Amniotic epithelial cell (primary cell): ENCODE measurements at regions not wholly inside any gene's neighbourhood (a gene's known extent, or its start where the extent isn't known, plus 50 kb on each side); places are given as distances from the start of the nearest gene placed in this dataset.

ENCODE experiments used
- DNase-seq: peaks from one replicate; pipeline ENCODE4 v3.0.0-alpha.2; 2010; ENCODE audit warnings: low read depth

- DNase-seq, result no peak
Measured at GRCh38 chr5:10173716-10174115, 76.0 kb downstream of the ATPSCKMT start.

- DNase-seq, result no peak
Measured at GRCh38 chr5:10172247-10172646, 77.4 kb downstream of the ATPSCKMT start.

DNA sequence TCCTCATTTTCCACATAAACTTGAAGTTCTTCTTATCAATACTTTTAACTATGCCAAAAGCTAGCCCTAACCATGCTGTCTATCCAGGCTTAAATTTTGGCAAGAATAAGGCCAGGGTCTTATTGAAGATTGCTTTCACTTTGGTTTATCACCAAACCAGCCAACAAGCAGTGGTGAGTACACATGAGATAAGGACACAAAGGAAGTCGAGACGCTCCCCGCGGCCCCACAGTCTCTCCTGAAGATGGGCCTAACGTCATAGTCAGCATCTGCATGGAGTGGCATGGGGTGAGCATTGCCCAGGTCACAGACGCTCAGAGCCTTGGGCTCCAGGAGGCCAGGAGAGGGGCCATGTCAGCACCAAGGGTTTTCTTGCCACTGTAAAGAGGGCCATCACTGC lies 80.3 kb downstream of the ATPSCKMT start:
- DNase-seq, result no peak

GRCh38 chr5:10168254-10168653 lies 81.4 kb downstream of the ATPSCKMT start:
- no peak for DNase-seq

GRCh38 chr5:10167806-10168205 lies 81.9 kb downstream of the ATPSCKMT start:
- no peak for DNase-seq

DNA sequence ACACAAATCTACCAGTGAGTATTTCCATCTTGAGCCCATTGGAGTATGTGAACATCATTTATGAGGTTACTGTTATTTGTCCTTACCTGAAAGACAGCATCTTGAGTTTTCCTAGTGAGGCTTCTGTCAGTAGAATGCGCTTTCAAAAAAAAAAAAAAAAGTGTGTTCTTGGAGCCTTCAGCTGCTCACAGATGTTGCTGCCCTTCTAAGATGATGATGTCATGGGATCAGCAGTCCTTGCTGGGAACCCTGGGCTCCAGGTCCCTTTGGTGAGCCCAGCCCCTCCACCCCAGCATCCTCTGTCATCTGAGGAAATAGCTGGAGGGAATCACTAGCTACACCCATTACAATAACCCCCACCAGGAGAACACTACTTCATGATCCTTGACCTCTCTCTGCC lies 83.3 kb downstream of the ATPSCKMT start:
- no peak for DNase-seq

DNA sequence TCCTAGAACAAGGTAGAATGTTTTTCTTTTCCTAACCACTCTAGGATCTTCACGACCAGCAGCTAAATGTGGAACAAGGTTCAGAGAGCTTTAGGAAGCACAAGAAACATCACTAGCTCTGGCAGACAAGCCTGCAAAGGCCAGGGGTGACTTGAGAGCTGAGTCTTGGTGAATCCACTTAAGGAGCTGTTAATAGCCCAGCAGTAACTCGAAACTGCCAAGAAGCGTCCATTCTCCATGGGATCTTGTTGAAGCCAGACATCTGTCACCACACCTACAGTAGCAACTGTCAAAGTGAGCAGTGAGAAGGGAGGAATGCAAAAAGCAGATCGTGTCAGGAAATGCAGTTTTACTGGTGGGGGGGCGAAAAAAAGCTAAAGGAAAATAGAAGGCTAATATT lies 87.2 kb downstream of the ATPSCKMT start:
- no peak for DNase-seq

- no peak for DNase-seq
Measured at GRCh38 chr5:10161778-10162177, 87.9 kb downstream of the ATPSCKMT start.

GRCh38 chr5:10160241-10160640 lies 89.4 kb downstream of the ATPSCKMT start:
- DNase-seq, result no peak

DNA sequence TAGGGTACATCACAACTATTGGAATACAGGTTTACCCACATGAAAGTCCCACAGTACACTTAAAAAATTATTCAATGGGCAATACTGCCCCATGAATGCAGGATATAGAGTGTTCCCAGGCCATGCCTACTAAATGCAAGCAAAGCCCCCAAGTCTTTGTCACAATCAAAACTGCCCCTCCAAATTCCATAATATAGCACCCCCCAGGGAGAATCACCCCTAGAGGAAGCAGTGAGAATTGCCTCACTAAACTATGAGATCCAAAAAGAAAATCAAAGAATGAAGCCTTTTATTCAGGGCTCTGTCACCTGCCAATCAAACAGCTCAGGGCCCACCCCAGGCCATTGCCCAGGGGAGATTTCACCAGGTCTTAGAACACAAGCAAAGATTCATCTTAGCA lies 90.8 kb downstream of the ATPSCKMT start:
- no peak for DNase-seq

DNA sequence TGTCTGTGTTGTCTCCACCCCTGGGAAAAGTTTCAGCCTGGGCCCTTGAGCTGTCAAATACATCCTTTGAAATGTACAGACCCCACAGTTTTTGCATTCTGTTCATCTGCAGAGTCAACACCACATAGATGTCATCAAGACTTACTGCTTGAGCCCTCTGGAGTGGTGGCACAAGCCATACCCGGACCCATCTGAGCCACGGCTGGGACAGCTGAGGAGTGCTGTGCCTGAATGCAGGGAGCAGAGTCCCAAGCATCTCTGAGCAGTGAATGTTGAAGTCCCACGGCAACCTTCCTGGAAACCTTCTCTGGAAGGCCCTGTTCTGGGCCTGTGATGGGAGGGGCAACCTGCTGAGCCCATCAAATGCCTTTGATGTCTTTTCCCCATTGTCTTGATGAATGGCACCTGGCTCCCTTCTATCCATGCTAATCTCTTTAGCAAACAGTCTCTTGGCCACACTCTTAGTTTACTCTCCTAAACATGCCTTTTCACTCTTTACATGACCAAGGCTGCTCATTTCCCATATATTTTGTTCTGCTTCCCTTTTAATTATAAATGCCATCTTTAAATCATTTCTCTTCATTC lies 92.5 kb downstream of the ATPSCKMT start:
- DNase-seq, result no peak

GRCh38 chr5:10155897-10156667 lies 93.6 kb downstream of the ATPSCKMT start:
- no peak for DNase-seq

GRCh38 chr5:10153808-10154537 lies 95.7 kb downstream of the ATPSCKMT start:
- DNase-seq, result no peak

DNA sequence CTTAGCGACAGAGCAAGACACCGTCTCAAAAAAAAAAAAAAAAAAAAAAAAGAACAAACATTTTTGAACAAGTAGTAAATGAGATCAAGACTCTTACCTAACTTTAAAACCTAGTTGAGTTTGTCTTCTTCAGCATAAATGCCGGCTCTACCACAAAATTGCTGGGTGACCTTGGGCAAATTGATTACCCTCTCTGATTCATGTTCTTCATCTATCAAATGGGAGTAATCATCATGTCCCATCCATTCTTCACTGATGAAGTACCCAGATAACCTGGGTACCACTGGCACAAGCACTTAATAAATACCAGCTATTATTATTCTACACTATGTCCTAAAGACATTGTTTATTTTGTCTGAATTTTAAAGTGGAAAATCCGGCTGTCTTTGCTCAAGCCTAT lies 96.3 kb downstream of the ATPSCKMT start:
- DNase-seq, result no peak

GRCh38 chr5:10151656-10152055 lies 98.0 kb downstream of the ATPSCKMT start:
- no peak for DNase-seq

DNA sequence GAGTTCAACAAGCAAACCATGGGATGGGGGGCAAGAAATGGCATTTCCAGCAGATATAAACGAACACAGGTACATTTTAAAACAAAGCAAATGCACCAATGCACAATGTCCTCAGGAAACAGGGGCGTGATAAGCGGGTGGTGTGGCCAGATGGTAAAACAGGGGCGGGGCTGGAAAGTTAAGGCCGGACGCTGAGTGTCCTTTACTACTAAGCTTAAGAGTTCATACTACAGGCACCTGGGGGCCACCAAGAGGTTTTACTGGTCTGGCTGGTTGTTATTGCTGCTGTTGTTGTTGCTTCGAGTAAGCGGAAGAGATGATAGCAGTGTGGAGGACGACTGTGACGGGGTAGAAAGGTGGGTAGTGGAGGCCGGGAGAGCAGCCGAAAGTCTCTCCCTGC lies 99.8 kb downstream of the ATPSCKMT start:
- DNase-seq, result no peak

DNA sequence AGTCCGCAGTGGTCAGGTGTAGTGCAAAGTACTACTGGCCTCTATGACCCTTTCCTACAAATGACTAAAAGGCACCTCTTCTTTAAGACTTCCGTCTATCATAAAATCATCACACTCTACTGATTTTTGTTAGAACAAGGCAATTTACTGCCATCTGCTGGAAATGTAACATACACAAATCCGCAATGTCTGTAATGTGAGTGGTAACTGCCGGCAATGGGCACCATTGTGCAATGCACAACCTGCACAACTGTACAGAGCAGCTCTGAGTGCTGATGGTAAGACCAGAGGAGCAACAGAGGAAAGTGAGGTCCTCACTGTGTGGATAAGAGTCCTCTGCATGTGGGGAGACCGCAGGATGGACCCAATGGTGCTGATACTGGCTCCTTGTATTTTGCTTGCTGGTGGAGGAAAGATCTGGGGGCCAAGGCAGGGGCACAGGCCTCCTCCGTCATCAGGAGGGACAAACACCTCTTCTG lies 103.7 kb downstream of the ATPSCKMT start:
- DNase-seq, result peak; percentile 63

DNA sequence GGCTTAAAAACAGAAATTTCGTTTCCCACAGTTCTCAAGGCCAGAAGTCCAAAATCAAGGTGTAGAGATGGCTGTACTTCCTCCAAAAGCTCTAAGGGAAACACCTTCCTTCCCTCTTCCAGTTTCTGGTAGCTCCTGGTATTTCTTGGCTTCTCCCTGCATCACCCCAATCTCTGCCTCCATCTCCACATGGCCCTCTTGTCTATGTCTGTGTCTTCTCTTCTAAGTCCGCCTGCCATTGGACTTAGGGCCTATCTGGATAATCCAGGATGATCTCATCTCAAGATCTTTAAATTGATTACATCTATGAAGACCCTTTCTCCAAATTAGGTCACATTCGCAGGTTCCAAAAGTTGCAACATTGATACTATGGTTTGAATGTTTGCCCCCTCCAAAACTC lies 105.6 kb downstream of the ATPSCKMT start:
- DNase-seq, result no peak

- DNase-seq, result peak; percentile 6
Measured at GRCh38 chr5:10140195-10140973, 109.3 kb downstream of the ATPSCKMT start.

- no peak for DNase-seq
Measured at GRCh38 chr5:10138395-10139057, 111.2 kb downstream of the ATPSCKMT start.

GRCh38 chr5:10133830-10134229 lies 115.9 kb downstream of the ATPSCKMT start:
- no peak for DNase-seq

DNA sequence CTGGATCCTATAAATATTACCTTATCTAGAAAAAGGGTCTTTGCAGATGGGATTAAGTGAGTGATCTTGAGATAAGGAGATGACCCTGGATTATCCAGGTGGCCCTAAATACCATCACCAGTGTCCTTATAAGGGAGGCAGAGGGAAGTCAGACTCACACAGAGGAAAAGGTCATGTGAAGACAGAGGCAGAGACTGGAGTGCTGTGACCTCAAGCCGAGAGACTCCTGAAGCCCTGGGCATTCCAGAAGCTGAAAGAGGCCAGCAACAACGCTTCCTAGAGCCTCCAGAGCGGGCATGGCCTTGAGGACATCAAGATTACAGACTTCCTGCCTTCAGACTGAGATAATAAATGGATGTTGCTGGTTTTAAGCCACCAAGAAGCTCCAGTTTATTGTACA lies 118.8 kb downstream of the ATPSCKMT start:
- DNase-seq, result peak; percentile 3
